Mesodermal cell (in vitro differentiated cells): ENCODE measurements at regions not wholly inside any gene's neighbourhood (a gene's known extent, or its start where the extent isn't known, plus 50 kb on each side); places are given as distances from the start of the nearest gene placed in this dataset.
"Not testable (repeated sequence)": the region's sequence is repeated elsewhere in the genome, so short reads cannot be mapped to it uniquely, and the experiment has no call there.

ENCODE experiments used
- H3K27ac ChIP-seq: 2 replicates; pipeline ENCODE4 v1.7.0; 2013; ENCODE audit warnings: mild to moderate bottlenecking, low read depth, low read length, moderate library complexity; ENCODE audit not compliant: severe bottlenecking
- H3K36me3 ChIP-seq: 2 replicates; pipeline ENCODE4 v1.7.1; 2013; ENCODE audit warnings: mild to moderate bottlenecking, low read length, moderate library complexity; ENCODE audit not compliant: control insufficient read depth, insufficient read depth
- H3K4me1 ChIP-seq: one replicate; pipeline ENCODE4 v1.7.1; 2013; ENCODE audit warnings: mild to moderate bottlenecking, low read length; ENCODE audit not compliant: insufficient read depth, control insufficient read depth, poor library complexity, severe bottlenecking
- H3K4me3 ChIP-seq: 2 replicates; pipeline ENCODE4 v1.7.0; 2013; ENCODE audit warnings: low read length, control low read depth, mild to moderate bottlenecking; ENCODE audit not compliant: insufficient read depth, poor library complexity, severe bottlenecking; ENCODE audit errors: extremely low read depth
- H3K9me3 ChIP-seq: 2 replicates; pipeline ENCODE4 v1.7.1; 2013; ENCODE audit warnings: mild to moderate bottlenecking, low read length, moderate library complexity; ENCODE audit not compliant: control insufficient read depth
- WGBS, 2 experiments: methylation state at CpG; one replicate each; pipeline ENCODE4 v1.1.5; 2013; ENCODE audit warnings: missing lambda C conversion rate in 2 of 2; ENCODE audit not compliant: insufficient coverage in 2 of 2; 5-methylcytosine and 5-hydroxymethylcytosine counted together

DNA sequence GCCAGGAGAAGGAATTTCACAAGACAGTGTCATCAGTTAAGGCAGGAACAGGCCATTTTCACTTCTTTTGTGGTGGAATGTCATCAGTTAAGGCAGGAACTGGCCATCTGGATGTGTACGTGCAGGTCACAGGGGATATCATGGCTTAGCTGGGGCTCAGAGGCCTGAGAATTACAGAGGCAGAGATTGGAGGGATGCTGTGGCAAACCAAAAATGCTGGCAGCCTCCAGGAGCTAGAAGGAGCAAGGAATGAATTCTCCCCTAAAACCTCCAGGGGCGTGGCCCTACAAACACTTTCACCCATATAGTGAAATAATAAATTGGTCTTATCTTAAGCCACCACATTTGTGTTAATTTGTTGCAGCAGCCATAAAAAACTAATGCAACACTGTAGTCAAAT is 557.0 kb downstream of the ZNF385D start:
- H3K4me3 ChIP-seq, H3K36me3 ChIP-seq, H3K27ac ChIP-seq, H3K9me3 ChIP-seq, H3K4me1 ChIP-seq: not testable (repeated sequence)
- WGBS, 2 experiments, result 88% methylated on average over 1 of the region's 2 CpGs; no CpG with 5 or more reads in 1 of the 2 experiments

DNA sequence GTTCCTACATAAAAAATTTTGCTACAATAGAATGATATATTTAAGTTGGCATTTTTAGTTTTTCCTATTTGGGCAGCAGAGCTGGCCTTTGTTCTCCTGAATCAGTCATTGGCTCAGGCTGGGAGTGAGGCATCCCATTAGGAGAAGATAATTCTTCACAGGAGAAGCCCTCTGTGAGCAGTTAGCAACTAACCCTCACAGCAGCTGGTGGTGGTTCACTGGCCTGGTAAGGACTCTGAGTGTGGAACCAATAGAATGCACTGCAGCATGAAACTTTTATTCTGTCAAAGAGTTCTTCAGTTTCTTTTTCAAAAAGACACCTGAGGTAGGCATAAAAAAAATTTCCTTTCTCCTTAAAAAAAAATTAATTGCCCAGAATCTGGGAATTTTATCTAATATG is 562.6 kb downstream of the ZNF385D start:
- Histone ChIP-seq H3K27ac (no peak overlapping the region), H3K4me3 (no peak overlapping the region), H3K36me3 (no peaks in the 10 kb centered on the region), H3K4me1 (no peaks in the 10 kb centered on the region), H3K9me3 (no peaks in the 10 kb centered on the region)

DNA sequence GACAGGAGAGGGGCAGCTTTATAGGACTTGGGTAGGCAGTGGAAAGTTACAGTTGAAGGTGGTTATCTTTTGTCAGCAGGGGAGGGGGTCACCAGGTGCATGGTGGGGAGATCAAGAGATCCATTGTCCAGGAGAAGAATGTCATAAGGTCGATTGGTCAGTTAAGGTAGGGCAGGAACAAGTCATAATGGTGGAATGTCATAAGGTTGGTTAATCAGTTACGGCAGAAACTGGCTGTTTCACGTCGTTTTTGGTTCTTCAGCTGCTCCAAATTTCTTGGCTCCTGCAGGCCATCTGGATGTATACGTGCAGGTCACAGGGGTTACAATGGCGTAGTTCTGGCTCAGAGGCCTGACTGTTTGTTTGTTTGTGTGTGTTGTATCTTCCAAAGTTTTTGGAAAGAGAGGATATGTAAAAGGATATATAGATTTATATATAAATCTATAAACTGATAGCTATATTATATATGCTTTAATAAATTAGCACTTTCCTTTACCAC is 565.1 kb downstream of the ZNF385D start:
- no peaks in the 10 kb centered on the region for H3K4me1 ChIP-seq
- no peak overlapping the region for H3K4me3 ChIP-seq
- H3K27ac ChIP-seq, result no peak overlapping the region
- 89 to 100% methylated on average over 3 to 6 of the region's 6 CpGs for WGBS, 2 experiments
- H3K36me3 ChIP-seq, result no peaks in the 10 kb centered on the region
- no peaks in the 10 kb centered on the region for H3K9me3 ChIP-seq

DNA sequence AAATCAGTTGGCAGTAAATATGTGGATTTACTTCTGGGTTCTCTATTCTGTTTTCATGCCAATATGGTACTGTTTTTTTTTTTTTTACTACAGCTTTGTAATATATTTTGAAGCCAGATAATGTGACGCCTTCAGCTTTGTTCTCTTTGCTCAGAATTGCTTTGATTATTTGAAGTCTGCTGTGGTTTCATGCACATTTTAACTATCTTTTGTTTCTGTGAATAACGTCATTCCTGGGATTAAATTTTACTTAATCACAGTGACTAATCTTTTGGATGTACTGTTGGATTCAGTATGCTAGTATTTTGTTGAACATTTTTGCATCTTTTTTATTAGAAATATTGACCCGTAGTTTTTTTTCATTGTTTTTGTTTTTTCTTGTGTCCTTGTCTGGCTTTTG is 576.5 kb downstream of the ZNF385D start:
- no CpG with 5 or more reads among the region's 3 CpGs for WGBS, 2 experiments
- Histone ChIP-seq H3K27ac (no peak overlapping the region), H3K36me3 (no peaks in the 10 kb centered on the region)

DNA sequence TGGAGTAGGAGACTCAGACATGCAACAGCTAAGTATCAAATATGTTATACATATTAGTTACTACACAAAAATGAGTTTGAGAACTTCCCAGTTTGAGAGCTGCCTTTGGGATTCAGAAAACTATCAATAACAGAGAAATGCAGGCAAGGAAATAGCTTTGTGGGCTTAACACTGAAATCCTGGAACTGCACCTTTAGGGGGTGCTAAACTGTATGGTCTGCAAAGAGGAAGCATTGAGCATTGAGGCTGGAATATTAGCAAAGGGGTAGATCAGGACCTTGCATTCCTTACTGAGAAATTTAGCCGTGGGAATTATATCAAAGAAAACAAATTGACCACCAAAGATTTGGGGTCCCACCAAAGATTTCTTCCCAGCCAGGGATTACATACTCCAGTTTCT is 580.0 kb downstream of the ZNF385D start:
- Histone ChIP-seq H3K4me3 (no peak overlapping the region), H3K27ac (no peak overlapping the region), H3K4me1 (no peaks in the 10 kb centered on the region), H3K9me3 (no peaks in the 10 kb centered on the region), H3K36me3 (no peaks in the 10 kb centered on the region)
- no CpG with 5 or more reads among the region's 1 CpG for WGBS, 2 experiments

More for the DNA sequence above, 576.5 kb downstream of the ZNF385D start:
- Histone ChIP-seq H3K4me3 (no peak overlapping the region), H3K4me1 (no peaks in the 10 kb centered on the region), H3K9me3 (no peaks in the 10 kb centered on the region)

DNA sequence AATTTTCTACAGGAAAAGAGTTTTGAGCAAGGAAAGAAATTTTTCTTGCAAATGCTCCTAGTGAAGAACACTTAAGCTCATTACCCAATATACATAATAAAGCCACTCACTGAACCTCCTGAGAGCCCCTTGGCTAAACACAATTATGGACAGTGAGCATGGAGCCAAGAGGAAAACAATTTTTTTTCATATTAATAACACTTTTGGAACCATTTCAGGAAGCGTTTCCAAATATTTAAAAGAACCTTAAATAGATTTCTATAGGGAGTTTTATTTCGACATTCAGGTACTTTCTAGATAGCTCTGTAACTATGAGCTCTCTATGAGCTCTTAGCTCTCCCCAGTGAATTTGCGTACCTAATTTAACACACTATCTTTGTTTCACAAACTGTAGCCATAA is 581.1 kb downstream of the ZNF385D start:
- WGBS, 2 experiments, result 80% methylated on average over 1 of the region's 3 CpGs; no CpG with 5 or more reads in 1 of the 2 experiments
- no peaks in the 10 kb centered on the region for H3K9me3 ChIP-seq

DNA sequence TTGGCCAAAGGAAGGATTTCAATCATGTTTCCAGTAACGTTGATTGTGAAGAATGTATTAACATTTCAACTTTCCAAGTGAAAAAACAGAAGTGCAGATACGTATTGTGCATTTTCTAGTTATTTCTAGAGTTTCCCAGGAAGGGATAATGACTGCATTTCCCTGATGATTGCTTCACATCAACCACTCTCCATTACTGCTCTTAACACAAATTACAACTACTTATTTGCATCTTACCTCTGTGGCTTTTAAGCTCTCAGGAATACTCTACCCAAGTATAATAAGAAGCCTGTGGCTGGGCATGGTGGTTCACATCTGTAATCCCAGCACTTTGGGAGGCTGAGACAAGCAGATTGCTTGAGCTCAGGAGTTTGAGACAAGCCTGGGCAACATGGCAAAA is 582.5 kb downstream of the ZNF385D start:
- no peaks in the 10 kb centered on the region for H3K9me3 ChIP-seq
- no peaks in the 10 kb centered on the region for H3K4me1 ChIP-seq
- no peaks in the 10 kb centered on the region for H3K36me3 ChIP-seq
- WGBS, 2 experiments, result 100% methylated on average over 2 of the region's 2 CpGs; no CpG with 5 or more reads in 1 of the 2 experiments
- no peak overlapping the region for H3K27ac ChIP-seq
- no peak overlapping the region for H3K4me3 ChIP-seq

More for the DNA sequence above, 581.1 kb downstream of the ZNF385D start:
- no peaks in the 10 kb centered on the region for H3K36me3 ChIP-seq
- no peaks in the 10 kb centered on the region for H3K4me1 ChIP-seq
- no peak overlapping the region for H3K27ac ChIP-seq
- no peak overlapping the region for H3K4me3 ChIP-seq

DNA sequence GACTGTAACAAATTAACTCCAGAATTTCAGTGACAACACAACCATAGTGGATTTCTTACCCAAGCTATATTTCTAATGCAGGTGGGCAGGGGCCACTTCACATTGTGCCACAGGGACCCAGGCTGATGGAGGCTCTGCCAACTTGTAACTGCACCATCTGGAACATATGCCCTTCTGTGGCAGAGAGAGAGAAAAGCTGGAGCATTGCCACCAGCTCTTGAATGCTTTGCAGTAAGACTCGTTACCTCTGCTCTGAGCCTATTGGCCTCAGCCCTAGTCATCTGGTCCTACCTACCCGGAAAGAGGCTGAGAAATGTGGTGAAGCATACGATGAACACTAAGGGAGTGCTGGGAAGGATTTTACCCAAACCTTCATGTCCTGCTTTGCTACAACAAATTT is 587.1 kb downstream of the ZNF385D start:
- Histone ChIP-seq H3K4me1 (no peaks in the 10 kb centered on the region), H3K27ac (no peak overlapping the region), H3K4me3 (no peak overlapping the region), H3K9me3 (no peaks in the 10 kb centered on the region), H3K36me3 (no peaks in the 10 kb centered on the region)
- WGBS, 2 experiments, result 71 to 100% methylated on average over 1 of the region's 3 CpGs

DNA sequence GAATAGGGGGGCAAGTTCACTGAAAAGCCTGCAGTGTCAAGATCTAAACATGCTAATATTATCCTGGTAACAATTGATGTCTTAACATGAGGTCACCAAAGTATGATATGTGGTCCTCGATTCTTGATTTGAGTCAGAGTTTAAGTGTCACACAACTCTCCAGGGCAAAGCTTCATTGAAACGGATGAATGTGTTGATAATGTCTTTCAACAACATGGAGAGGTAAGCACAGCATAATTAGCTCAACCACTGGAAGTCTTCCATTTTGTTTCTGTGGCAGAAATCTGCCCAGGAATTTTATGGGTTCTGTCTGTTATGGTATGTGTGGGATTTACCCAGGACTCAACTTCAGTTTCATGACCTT is 591.5 kb downstream of the ZNF385D start:
- no peak overlapping the region for H3K27ac ChIP-seq
- H3K36me3 ChIP-seq, result no peaks in the 10 kb centered on the region
- H3K4me1 ChIP-seq, result no peaks in the 10 kb centered on the region
- no peak overlapping the region for H3K4me3 ChIP-seq
- 67% methylated on average over 2 of the region's 2 CpGs; no CpG with 5 or more reads in 1 of the 2 experiments for WGBS, 2 experiments
- H3K9me3 ChIP-seq, result peaks cover 3% of the 10 kb centered on the region

DNA sequence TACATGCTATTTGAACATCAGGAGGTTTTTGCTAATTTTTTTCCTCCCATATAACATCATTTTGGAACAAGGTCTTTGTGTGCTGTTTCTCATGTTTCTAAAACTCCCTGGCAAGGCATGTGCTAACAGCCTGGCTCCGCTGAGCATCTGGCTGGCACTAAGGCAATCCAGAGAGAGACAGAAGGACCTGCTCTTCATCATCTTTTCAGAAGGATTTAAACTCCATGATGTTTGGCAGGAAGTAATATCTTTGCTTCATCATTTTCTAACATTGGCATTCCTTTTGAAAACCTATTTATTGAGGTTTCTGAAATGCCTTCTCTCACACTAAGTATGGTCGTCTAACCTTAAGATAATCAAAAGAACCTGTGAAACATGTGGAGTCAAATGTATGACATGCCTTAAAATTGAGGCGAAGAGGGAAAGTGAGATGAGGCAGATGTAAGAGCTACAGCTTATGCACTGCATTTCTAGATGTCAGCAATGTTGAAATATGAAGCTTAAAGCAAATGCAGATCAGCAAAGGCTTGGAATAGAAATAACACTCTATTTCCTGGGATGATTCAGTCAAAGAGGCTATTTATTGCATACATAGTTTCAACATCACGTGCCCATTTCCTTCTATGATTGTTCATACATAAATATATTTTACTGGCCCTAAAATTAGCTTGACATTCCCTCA is 592.0 kb downstream of the ZNF385D start:
- WGBS, 2 experiments, result 94 to 100% methylated on average over 2 to 3 of the region's 4 CpGs
- Histone ChIP-seq H3K9me3 (peaks cover 3% of the 10 kb centered on the region), H3K36me3 (no peaks in the 10 kb centered on the region), H3K27ac (no peak overlapping the region), H3K4me1 (no peaks in the 10 kb centered on the region), H3K4me3 (no peak overlapping the region)

DNA sequence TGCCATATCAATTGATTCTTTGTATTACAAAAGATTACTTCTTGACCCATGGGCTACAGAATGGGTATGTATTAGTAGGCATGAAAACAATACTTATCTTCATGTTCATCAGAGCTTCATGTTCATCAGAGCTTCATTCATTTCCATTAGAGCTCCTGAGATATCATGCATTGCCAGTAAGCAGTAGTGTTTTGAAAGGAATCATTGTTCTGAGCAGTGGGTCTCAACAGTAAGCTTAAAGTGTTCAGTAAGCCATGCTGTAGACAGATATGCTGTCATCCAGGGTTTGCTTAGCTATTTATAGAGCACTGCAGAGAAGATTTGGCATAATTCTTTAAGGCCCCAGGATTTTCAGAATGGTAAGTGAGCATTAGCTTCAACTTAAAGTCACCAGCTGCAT is 596.1 kb downstream of the ZNF385D start:
- Histone ChIP-seq H3K36me3 (no peaks in the 10 kb centered on the region), H3K9me3 (peaks cover 3% of the 10 kb centered on the region), H3K27ac (no peak overlapping the region), H3K4me3 (no peak overlapping the region), H3K4me1 (no peaks in the 10 kb centered on the region)
